Activated CD4-positive, alpha-beta T cell treated with anti-CD3 and anti-CD28 coated beads for 24 hours (primary cell): ENCODE measurements at regions not wholly inside any gene's neighbourhood (a gene's known extent, or its start where the extent isn't known, plus 50 kb on each side); places are given as distances from the start of the nearest gene placed in this dataset.
"Not testable (repeated sequence)": the region's sequence is repeated elsewhere in the genome, so short reads cannot be mapped to it uniquely, and the experiment has no call there.

Source experiments
- DNase-seq, 2 donors: peaks; one replicate each; pipeline ENCODE4 v3.0.0-alpha.2; 2020; ENCODE audit warnings: low read depth in 2 of 2

- DNase-seq: no peak
Measured at GRCh38 chr9:109976303-109976702, 196.3 kb downstream of the PALM2AKAP2 start.

GRCh38 chr9:109977521-109977920, 197.5 kb downstream of the PALM2AKAP2 start:
- no peak for DNase-seq

- DNase-seq: no peak
Measured at GRCh38 chr9:109981091-109981490, 201.1 kb downstream of the PALM2AKAP2 start.

- no peak for DNase-seq
Measured at GRCh38 chr9:109986521-109986991, 206.6 kb downstream of the PALM2AKAP2 start.

- no peak for DNase-seq
Measured at GRCh38 chr9:109989296-109989695, 209.3 kb downstream of the PALM2AKAP2 start.

GRCh38 chr9:109990541-109990940, 210.5 kb downstream of the PALM2AKAP2 start:
- DNase-seq: no peak

- no peak for DNase-seq
Measured at GRCh38 chr9:109992293-109992692, 212.3 kb downstream of the PALM2AKAP2 start.

GRCh38 chr9:109993250-109993978, 213.4 kb downstream of the PALM2AKAP2 start:
- no peak for DNase-seq

- no peak for DNase-seq
Measured at GRCh38 chr9:109994141-109994540, 213.8 kb downstream of the C9orf152 start.

GRCh38 chr9:109996936-109997580, 210.9 kb downstream of the C9orf152 start:
- DNase-seq: no peak

GRCh38 chr9:109997682-109998081, 210.3 kb downstream of the C9orf152 start:
- DNase-seq: no peak

- not testable (repeated sequence) for DNase-seq
Measured at GRCh38 chr9:110005521-110005920, 202.4 kb downstream of the C9orf152 start.

GRCh38 chr9:110006657-110007056, 201.3 kb downstream of the C9orf152 start:
- DNase-seq: no peak

- no peak for DNase-seq
Measured at GRCh38 chr9:110007477-110008270, 200.3 kb downstream of the C9orf152 start.

- DNase-seq: no peak
Measured at GRCh38 chr9:110008663-110009062, 199.3 kb downstream of the C9orf152 start.

- DNase-seq: no peak
Measured at GRCh38 chr9:110011628-110012320, 196.2 kb downstream of the C9orf152 start.

GRCh38 chr9:110013064-110013463, 194.9 kb downstream of the C9orf152 start:
- DNase-seq: no peak

GRCh38 chr9:110015759-110016158, 192.2 kb downstream of the C9orf152 start:
- DNase-seq: no peak

GRCh38 chr9:110016340-110016739, 191.6 kb downstream of the C9orf152 start:
- DNase-seq: no peak

- not testable (repeated sequence) for DNase-seq
Measured at GRCh38 chr9:110020216-110020615, 187.7 kb downstream of the C9orf152 start.

GRCh38 chr9:110021891-110022290, 186.1 kb downstream of the C9orf152 start:
- DNase-seq: no peak

- DNase-seq: not testable (repeated sequence)
Measured at GRCh38 chr9:110023221-110023620, 184.7 kb downstream of the C9orf152 start.
